ENCODE measurements at regions not wholly inside any gene's neighbourhood (a gene's known extent, or its start where the extent isn't known, plus 50 kb on each side); places are given as distances from the start of the nearest gene placed in this dataset.
"Not testable (repeated sequence)": the region's sequence is repeated elsewhere in the genome, so short reads cannot be mapped to it uniquely, and the experiment has no call there.

DNA sequence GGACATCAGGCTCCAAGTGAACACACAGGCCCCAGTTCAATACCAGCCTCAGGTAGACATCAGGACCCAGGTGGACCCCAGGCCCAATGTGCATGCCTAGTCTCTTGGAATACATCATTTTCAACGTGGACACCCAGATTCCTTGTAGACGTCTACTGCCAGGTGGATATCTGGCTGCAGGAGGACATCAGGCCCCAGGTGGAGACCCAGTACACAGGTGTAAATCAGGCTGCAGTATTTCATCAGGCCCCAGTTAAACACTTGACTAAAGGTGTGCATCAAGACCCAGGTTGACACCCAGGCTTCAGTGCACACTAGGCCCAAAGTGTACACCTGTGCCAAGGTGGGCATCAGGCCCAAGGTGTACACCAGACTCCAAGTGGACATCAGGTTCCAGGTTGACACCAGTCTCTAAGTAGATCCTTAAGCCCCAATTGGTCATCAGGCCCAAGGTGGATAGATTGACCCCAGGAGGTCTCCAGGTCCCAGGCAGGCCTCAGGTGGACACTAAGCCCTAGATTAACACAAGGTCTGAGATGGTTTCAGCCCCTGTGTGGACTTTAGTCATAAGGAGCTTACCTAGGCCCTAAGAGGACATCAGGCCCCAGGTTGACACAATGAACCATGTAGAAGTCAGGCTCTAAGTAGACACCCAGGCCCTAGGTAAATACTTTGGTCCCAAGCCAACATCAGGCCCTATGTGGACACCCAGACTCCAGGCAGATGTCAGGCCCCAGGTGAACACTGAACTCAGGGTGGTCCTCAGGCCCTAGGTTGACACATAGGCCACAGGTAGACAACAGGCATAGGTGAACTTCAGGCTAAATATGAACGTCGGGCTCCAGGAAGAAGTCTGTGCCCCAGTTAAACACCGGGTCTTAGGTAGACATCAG lies 1489.7 kb upstream of the TPTE start:
- H3K79me1 ChIP-seq (ENCODE audit: low read depth in 1 of 2, low read length in 2 of 2); in situ Hi-C loops (cut with MboI; ENCODE audit: low sequenced_read_pairs); H3K9me1 ChIP-seq (ENCODE audit: insufficient read depth, low read length); H2BK5ac ChIP-seq (ENCODE audit: low read depth, low read length, poor library complexity, severe bottlenecking); H4K20me1 ChIP-seq (ENCODE audit: insufficient read depth, low read length); H3K9ac ChIP-seq (ENCODE audit: low read depth, low read length); H2BK120ac ChIP-seq (ENCODE audit: low read depth, low read length); H3K18ac ChIP-seq (ENCODE audit: low read depth, low read length); H3K4me2 ChIP-seq (ENCODE audit: low read depth, low read length); DNase-seq; CTCF ChIA-PET; H3K4ac ChIP-seq (ENCODE audit: low read depth, low read length); H2AK9ac ChIP-seq (replicated peaks; ENCODE audit: low read depth, low read length, poor library complexity); H3K23ac ChIP-seq (ENCODE audit: low read depth, low read length); H4K5ac ChIP-seq (ENCODE audit: low read depth, low read length); H3K27me3 ChIP-seq (ENCODE audit: control insufficient read depth, insufficient read depth, low read length); H2BK20ac ChIP-seq (ENCODE audit: low read depth, low read length); H3K36me3 ChIP-seq (ENCODE audit: control insufficient read depth, insufficient read depth, low read length); H3K4me3 ChIP-seq (ENCODE audit: insufficient read depth, low read depth, low read length); H3K4me1 ChIP-seq (ENCODE audit: control insufficient read depth, insufficient read depth, low read length); intact Hi-C loops (cut with micrococcal nuclease); dilution Hi-C loops (cut with HindIII; ENCODE audit: low sequenced_read_pairs, unreplicated experiment); H3K56ac ChIP-seq (ENCODE audit: extremely low read depth, insufficient read depth, low read length); H3K14ac ChIP-seq (replicated peaks; ENCODE audit: low read depth, low read length); POLR2A ChIA-PET (ENCODE audit: unreplicated experiment); H2AK5ac ChIP-seq (ENCODE audit: low read depth, low read length); H2AFZ ChIP-seq (replicated peaks; ENCODE audit: low read length, poor library complexity); H4K8ac ChIP-seq (ENCODE audit: low read depth in 2 of 2, low read length in 2 of 2); ATAC-seq (ENCODE audit: low read depth); BruUV-seq (replicated peaks); H4K91ac ChIP-seq (ENCODE audit: insufficient read depth, low read depth, low read length); H2BK15ac ChIP-seq (ENCODE audit: low read depth, low read length); H3K27ac ChIP-seq (ENCODE audit: insufficient read depth, low read length): not testable (repeated sequence)
- WGBS, 2 experiments (ENCODE audit: extremely low coverage in 2 of 2, insufficient read length in 1 of 2): 26% methylated on average over 2 of the region's 5 CpGs; no CpG with 5 or more reads in 1 of the 2 experiments
- peaks cover 12% of the 10 kb centered on the region for H3K9me3 ChIP-seq (ENCODE audit: control insufficient read depth, insufficient read depth, low read length)

DNA sequence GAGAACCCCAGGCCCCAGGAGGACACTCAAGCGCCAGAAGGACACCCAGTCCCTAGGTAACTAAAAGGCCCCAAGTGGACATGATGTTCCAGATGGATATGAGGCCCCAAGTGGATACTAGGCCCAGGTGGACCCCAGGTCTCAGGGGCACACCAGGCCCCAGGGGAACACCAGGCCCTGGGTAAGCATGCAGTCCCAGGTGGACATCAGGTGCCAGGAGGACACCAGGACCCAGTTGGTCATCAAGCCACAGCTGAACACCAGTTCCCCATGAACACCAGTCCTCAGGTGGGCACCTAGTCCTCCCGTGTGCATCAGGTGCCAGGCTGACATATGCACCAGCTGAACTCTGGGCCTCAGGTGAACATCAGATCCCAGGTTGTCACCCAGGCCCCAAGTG lies 1488.8 kb upstream of the TPTE start:
- H3K27ac ChIP-seq (ENCODE audit: insufficient read depth, low read length); BruUV-seq (replicated peaks); H4K91ac ChIP-seq (ENCODE audit: insufficient read depth, low read depth, low read length); H3K4me2 ChIP-seq (ENCODE audit: low read depth, low read length); H3K4me1 ChIP-seq (ENCODE audit: control insufficient read depth, insufficient read depth, low read length); H2BK120ac ChIP-seq (ENCODE audit: low read depth, low read length); H3K18ac ChIP-seq (ENCODE audit: low read depth, low read length); H4K8ac ChIP-seq (ENCODE audit: low read depth in 2 of 2, low read length in 2 of 2); H2AK5ac ChIP-seq (ENCODE audit: low read depth, low read length); H3K79me1 ChIP-seq (ENCODE audit: low read depth in 1 of 2, low read length in 2 of 2); H3K9ac ChIP-seq (ENCODE audit: low read depth, low read length); H4K20me1 ChIP-seq (ENCODE audit: insufficient read depth, low read length); H2BK5ac ChIP-seq (ENCODE audit: low read depth, low read length, poor library complexity, severe bottlenecking); H2AFZ ChIP-seq (replicated peaks; ENCODE audit: low read length, poor library complexity); H3K14ac ChIP-seq (replicated peaks; ENCODE audit: low read depth, low read length); CTCF ChIA-PET; POLR2A ChIA-PET (ENCODE audit: unreplicated experiment); DNase-seq; ATAC-seq (ENCODE audit: low read depth); H3K56ac ChIP-seq (ENCODE audit: extremely low read depth, insufficient read depth, low read length); H3K9me1 ChIP-seq (ENCODE audit: insufficient read depth, low read length); H3K4me3 ChIP-seq (ENCODE audit: insufficient read depth, low read depth, low read length); H4K5ac ChIP-seq (ENCODE audit: low read depth, low read length); H3K36me3 ChIP-seq (ENCODE audit: control insufficient read depth, insufficient read depth, low read length); H3K27me3 ChIP-seq (ENCODE audit: control insufficient read depth, insufficient read depth, low read length); H2AK9ac ChIP-seq (replicated peaks; ENCODE audit: low read depth, low read length, poor library complexity); H3K4ac ChIP-seq (ENCODE audit: low read depth, low read length); H3K23ac ChIP-seq (ENCODE audit: low read depth, low read length); H2BK20ac ChIP-seq (ENCODE audit: low read depth, low read length); intact Hi-C loops (cut with micrococcal nuclease); H2BK15ac ChIP-seq (ENCODE audit: low read depth, low read length); in situ Hi-C loops (cut with MboI; ENCODE audit: low sequenced_read_pairs); dilution Hi-C loops (cut with HindIII; ENCODE audit: low sequenced_read_pairs, unreplicated experiment): not testable (repeated sequence)
- no CpG with 5 or more reads among the region's 2 CpGs for WGBS, 2 experiments (ENCODE audit: extremely low coverage in 2 of 2, insufficient read length in 1 of 2)
- peaks cover 10% of the 10 kb centered on the region for H3K9me3 ChIP-seq (ENCODE audit: control insufficient read depth, insufficient read depth, low read length)
